Head of caudate nucleus (tissue), 42 donors: ENCODE measurements at regions not wholly inside any gene's neighbourhood (a gene's known extent, or its start where the extent isn't known, plus 50 kb on each side); places are given as distances from the start of the nearest gene placed in this dataset.
A peak's percentile ranks its signal among the peaks of the same experiment; 100 is the strongest.

Experiments used
- DNase-seq, 42 donors: peaks; one replicate each; pipeline versions ENCODE4 v3.0.0 to v3.0.0-alpha.2; 2020 to 2021; ENCODE audit warnings: mixed read lengths in 7 of 42
- intact Hi-C: fragments of 100-400 bp; cut with DNase I; formaldehyde crosslinking; loops from one replicate; pipeline ENCODE4 v1.15.0; 2022

- DNase-seq = peak in 2 of 42 donors; percentile 12 to 13
- intact Hi-C loops = no loop called here
These were observed 317.3 kb downstream of the GADD45G start for GRCh38 chr9:89922099-89922498.

- intact Hi-C loops = no loop called here
- DNase-seq = no peak
These were observed 318.4 kb downstream of the GADD45G start for GRCh38 chr9:89923174-89923573.

- intact Hi-C loops = no loop called here
- no peak for DNase-seq
These were observed 319.2 kb downstream of the GADD45G start for GRCh38 chr9:89923961-89924504.

- DNase-seq = no peak
- intact Hi-C loops = no loop called here
These were observed 319.8 kb downstream of the GADD45G start for GRCh38 chr9:89924611-89925010.

- intact Hi-C loops = no loop called here
These were observed 321.4 kb downstream of the GADD45G start for GRCh38 chr9:89926167-89926566.

GRCh38 chr9:89926691-89927220, 321.9 kb downstream of the GADD45G start:
- intact Hi-C loops = no loop called here
- peak in 6 of 42 donors; percentile 7 to 45 (median 28) for DNase-seq

More at GRCh38 chr9:89926167-89926566, 321.4 kb downstream of the GADD45G start:
- no peak for DNase-seq

- intact Hi-C loops = no loop called here
- no peak for DNase-seq
These were observed 323.3 kb downstream of the GADD45G start for GRCh38 chr9:89928106-89928505.

- intact Hi-C loops = no loop called here
- DNase-seq = no peak
These were observed 323.9 kb downstream of the GADD45G start for GRCh38 chr9:89928521-89929275.

- no peak for DNase-seq
- intact Hi-C loops = no loop called here
These were observed 324.5 kb downstream of the GADD45G start for GRCh38 chr9:89929315-89929672.

GRCh38 chr9:89929673-89930480, 325.1 kb downstream of the GADD45G start:
- intact Hi-C loops = no loop called here
- peak in 4 of 42 donors; percentile 11 to 35 (median 26) for DNase-seq

GRCh38 chr9:89933578-89933977, 328.8 kb downstream of the GADD45G start:
- no peak for DNase-seq
- intact Hi-C loops = no loop called here

GRCh38 chr9:89935115-89935514, 330.3 kb downstream of the GADD45G start:
- no peak for DNase-seq
- intact Hi-C loops = no loop called here

GRCh38 chr9:89935801-89936200, 331.0 kb downstream of the GADD45G start:
- no peak for DNase-seq
- intact Hi-C loops = no loop called here

GRCh38 chr9:89937051-89937450, 332.2 kb downstream of the GADD45G start:
- intact Hi-C loops = no loop called here
- DNase-seq = no peak

- DNase-seq = no peak
- intact Hi-C loops = no loop called here
These were observed 334.4 kb downstream of the GADD45G start for GRCh38 chr9:89939181-89939580.

- intact Hi-C loops = no loop called here
- no peak for DNase-seq
These were observed 334.9 kb downstream of the GADD45G start for GRCh38 chr9:89939626-89940292.

- no peak for DNase-seq
- intact Hi-C loops = no loop called here
These were observed 335.8 kb downstream of the GADD45G start for GRCh38 chr9:89940625-89941024.

- no peak for DNase-seq
- intact Hi-C loops = no loop called here
These were observed 337.1 kb downstream of the GADD45G start for GRCh38 chr9:89941875-89942274.

GRCh38 chr9:89942643-89943042, 337.8 kb downstream of the GADD45G start:
- intact Hi-C loops = no loop called here
- no peak for DNase-seq
